Prostate gland (tissue), 2 donors: ENCODE measurements at regions not wholly inside any gene's neighbourhood (a gene's known extent, or its start where the extent isn't known, plus 50 kb on each side); places are given as distances from the start of the nearest gene placed in this dataset.

ENCODE experiments used
- CTCF ChIP-seq, 4 experiments: fragments of 200-600 bp in 2 of 4; fragments of 450-650 bp in 2 of 4; sonication (generic) in 2 of 4; IDR thresholded peaks; 1 replicate in 3 of 4; 2 replicates in 1 of 4; pipeline ENCODE4 v1.5.1; 2016 to 2019; ENCODE audit warnings: antibody characterized with exemption in 4 of 4, mild to moderate bottlenecking in 2 of 4, moderate library complexity in 2 of 4
- POLR2A ChIP-seq: fragments of 450-650 bp; IDR thresholded peaks from one replicate; pipeline ENCODE4 v1.6.1; 2016; ENCODE audit warnings: antibody characterized with exemption, mild to moderate bottlenecking
- POLR2AphosphoS5 ChIP-seq: sonication (generic); formaldehyde crosslinking; IDR thresholded peaks from one replicate; pipeline ENCODE4 v1.6.1; 2017; ENCODE audit warnings: antibody characterized with exemption

- TF ChIP-seq POLR2A: no peak
- no peak for TF ChIP-seq CTCF (IDR thresholded peaks at IDR 0.05)
- no peak for TF ChIP-seq POLR2AphosphoS5
Observed at GRCh38 chrX:116607776-116608175, 145.0 kb upstream of the CT83 start.
